OCI-LY1 (cell line): ENCODE measurements at regions not wholly inside any gene's neighbourhood (a gene's known extent, or its start where the extent isn't known, plus 50 kb on each side); places are given as distances from the start of the nearest gene placed in this dataset.

Experiments
- H2AFZ ChIP-seq: fragments of 200-600 bp; sonication (generic), shearing (Covaris generic); 2 replicates; pipeline ENCODE4 v1.6.0; 2014; ENCODE audit warnings: antibody characterized with exemption, mild to moderate bottlenecking, low read length
- H3F3A ChIP-seq: fragments of 200-600 bp; sonication (generic), shearing (Covaris generic); 2 replicates; pipeline ENCODE4 v1.6.0; 2014; ENCODE audit warnings: mild to moderate bottlenecking, antibody characterized with exemption, low read length, moderate library complexity; ENCODE audit not compliant: insufficient read depth
- H3K27ac ChIP-seq: fragments of 200-600 bp; sonication (generic); 2 replicates; pipeline ENCODE4 v1.5.1; 2014; ENCODE audit warnings: low read length, mixed run types, mild to moderate bottlenecking, low read depth; ENCODE audit not compliant: poor library complexity, severe bottlenecking
- H3K27me3 ChIP-seq: fragments of 200-600 bp; sonication (generic); 2 replicates; pipeline ENCODE4 v1.6.0; 2014; ENCODE audit warnings: antibody characterized with exemption, mild to moderate bottlenecking, low read length, moderate library complexity; ENCODE audit not compliant: insufficient read depth
- H3K36me3 ChIP-seq: fragments of 200-600 bp; sonication (generic); 2 replicates; pipeline ENCODE4 v1.6.1; 2014; ENCODE audit warnings: mild to moderate bottlenecking, antibody characterized with exemption, low read length, moderate library complexity, mixed read lengths; ENCODE audit not compliant: insufficient read depth
- H3K4me1 ChIP-seq: fragments of 200-600 bp; sonication (generic); 2 replicates; pipeline ENCODE4 v1.5.1; 2014; ENCODE audit warnings: mild to moderate bottlenecking, low read length, moderate library complexity; ENCODE audit not compliant: insufficient read depth, severe bottlenecking
- H3K4me2 ChIP-seq: fragments of 200-600 bp; sonication (generic), shearing (Covaris generic); 2 replicates; pipeline ENCODE4 v1.6.1; 2014; ENCODE audit warnings: low read length
- H3K4me3 ChIP-seq: fragments of 200-600 bp; sonication (generic); 2 replicates; pipeline ENCODE4 v1.5.1; 2014; ENCODE audit warnings: low read length, low read depth, mild to moderate bottlenecking, mixed read lengths; ENCODE audit not compliant: poor library complexity, severe bottlenecking
- H3K79me2 ChIP-seq: fragments of 200-600 bp; shearing (Covaris generic); 2 replicates; pipeline ENCODE4 v1.6.1; 2016; ENCODE audit warnings: mixed run types, low read length, mixed read lengths; ENCODE audit not compliant: insufficient read depth
- H3K9ac ChIP-seq: fragments of 200-600 bp; sonication (generic), shearing (Covaris generic); 2 replicates; pipeline ENCODE4 v1.6.1; 2014; ENCODE audit warnings: mild to moderate bottlenecking, low read length, mixed read lengths
- H3K9me2 ChIP-seq: fragments of 200-600 bp; sonication (generic), shearing (Covaris generic); 2 replicates; pipeline ENCODE4 v1.6.1; 2014; ENCODE audit warnings: low read depth, mild to moderate bottlenecking, low read length, mixed read lengths
- H3K9me3 ChIP-seq: fragments of 200-600 bp; shearing (Covaris generic); 2 replicates; pipeline ENCODE4 v1.6.1; 2014; ENCODE audit warnings: low read length, mixed read lengths
- H4K20me1 ChIP-seq: fragments of 200-600 bp; sonication (generic), shearing (Covaris generic); 2 replicates; pipeline ENCODE4 v1.6.0; 2016; ENCODE audit warnings: mild to moderate bottlenecking, low read length; ENCODE audit not compliant: insufficient read depth
- CTCF ChIP-seq: fragments of 200-600 bp; sonication (generic), shearing (Covaris generic); IDR thresholded peaks from 2 replicates; pipeline ENCODE4 v1.5.1; 2017; ENCODE audit warnings: mild to moderate bottlenecking, antibody characterized with exemption, low read length, moderate library complexity, mixed read lengths
- EZH2 ChIP-seq: fragments of 200-600 bp; sonication (generic), shearing (Covaris generic); IDR thresholded peaks from 2 replicates; pipeline ENCODE4 v1.8.0; 2017; ENCODE audit warnings: borderline replicate concordance, mixed run types, mild to moderate bottlenecking, antibody characterized with exemption, low read length, moderate library complexity, mixed read lengths

- no peak overlapping the region for H3K4me2 ChIP-seq
- H4K20me1 ChIP-seq, result no peaks in the 10 kb centered on the region
- TF ChIP-seq CTCF, result no peak
- TF ChIP-seq EZH2, result no peak
- no peak overlapping the region for H3K9ac ChIP-seq
- no peak overlapping the region for H3K27ac ChIP-seq
- no peaks in the 10 kb centered on the region for H3K79me2 ChIP-seq
- H3K9me3 ChIP-seq, result no peaks in the 10 kb centered on the region
- H3K36me3 ChIP-seq, result no peaks in the 10 kb centered on the region
- H3K9me2 ChIP-seq, result no peaks in the 10 kb centered on the region
- no peaks in the 10 kb centered on the region for H3F3A ChIP-seq
- H2AFZ ChIP-seq, result no peak overlapping the region
- no peaks in the 10 kb centered on the region for H3K27me3 ChIP-seq
- H3K4me1 ChIP-seq, result no peaks in the 10 kb centered on the region
- no peak overlapping the region for H3K4me3 ChIP-seq
Observed at GRCh38 chr13:99822820-99823219, 148.7 kb downstream of the ZIC5 start.

- Histone ChIP-seq H3K79me2 (no peaks in the 10 kb centered on the region), H3K9me2 (no peaks in the 10 kb centered on the region), H3K4me1 (no peaks in the 10 kb centered on the region), H3K9me3 (no peaks in the 10 kb centered on the region), H3K4me2 (no peak overlapping the region), H3K4me3 (no peak overlapping the region), H2AFZ (no peak overlapping the region), H3K36me3 (no peaks in the 10 kb centered on the region), H3K27me3 (no peaks in the 10 kb centered on the region), H4K20me1 (no peaks in the 10 kb centered on the region), H3F3A (no peaks in the 10 kb centered on the region), H3K27ac (no peak overlapping the region), H3K9ac (no peak overlapping the region)
- no peak for TF ChIP-seq EZH2
- TF ChIP-seq CTCF, result no peak
Observed at GRCh38 chr13:99821741-99822140, 149.8 kb downstream of the ZIC5 start.

- no peak for TF ChIP-seq EZH2
- no peak for TF ChIP-seq CTCF
- Histone ChIP-seq H3K4me1 (no peaks in the 10 kb centered on the region), H4K20me1 (no peaks in the 10 kb centered on the region), H3K27me3 (no peaks in the 10 kb centered on the region), H3F3A (no peaks in the 10 kb centered on the region), H3K27ac (no peak overlapping the region), H2AFZ (no peak overlapping the region), H3K4me3 (no peak overlapping the region), H3K4me2 (no peak overlapping the region), H3K36me3 (no peaks in the 10 kb centered on the region), H3K9me3 (no peaks in the 10 kb centered on the region), H3K9me2 (no peaks in the 10 kb centered on the region), H3K79me2 (no peaks in the 10 kb centered on the region), H3K9ac (no peak overlapping the region)
Observed at GRCh38 chr13:99819967-99820366, 151.6 kb downstream of the ZIC5 start.
